Fibroblast of mammary gland (primary cell): ENCODE measurements at regions not wholly inside any gene's neighbourhood (a gene's known extent, or its start where the extent isn't known, plus 50 kb on each side); places are given as distances from the start of the nearest gene placed in this dataset.

ENCODE experiments used
- DNase-seq: peaks from one replicate; pipeline ENCODE4 v3.0.0-alpha.2; 2010; ENCODE audit warnings: low read depth
- H3K4me3 ChIP-seq: 2 replicates; pipeline ENCODE4 v1.5.1; 2011; ENCODE audit warnings: low read depth, mild to moderate bottlenecking, low read length, moderate library complexity; ENCODE audit not compliant: control insufficient read depth
- CTCF ChIP-seq: conservative IDR thresholded peaks from 2 replicates; pipeline ENCODE4 v1.5.1; 2011; ENCODE audit warnings: low read depth, low read length, inconsistent platforms; ENCODE audit not compliant: control insufficient read depth, insufficient read depth

- no peak for TF ChIP-seq CTCF
- no peak overlapping the region for H3K4me3 ChIP-seq
- peak; percentile 22 for DNase-seq
Measured at GRCh38 chr10:53325066-53325465, 552.5 kb upstream of the MBL2 start.

GRCh38 chr10:53315709-53316108 lies 543.1 kb upstream of the MBL2 start:
- DNase-seq: peak; percentile 1
- TF ChIP-seq CTCF: no peak

GRCh38 chr10:53314876-53315275 lies 542.3 kb upstream of the MBL2 start:
- H3K4me3 ChIP-seq: no peak overlapping the region
- DNase-seq: peak; percentile 78
- TF ChIP-seq CTCF: no peak

More at GRCh38 chr10:53315709-53316108, 543.1 kb upstream of the MBL2 start:
- H3K4me3 ChIP-seq: no peak overlapping the region

- no peak for DNase-seq
- H3K4me3 ChIP-seq: no peak overlapping the region
- TF ChIP-seq CTCF: no peak
Measured at GRCh38 chr10:53298443-53298842, 525.9 kb upstream of the MBL2 start.

- no peak for DNase-seq
- TF ChIP-seq CTCF: no peak
- no peak overlapping the region for H3K4me3 ChIP-seq
Measured at GRCh38 chr10:53284615-53285182, 512.1 kb upstream of the MBL2 start.

- TF ChIP-seq CTCF: no peak
Measured at GRCh38 chr10:53276797-53277196, 504.2 kb upstream of the MBL2 start.

GRCh38 chr10:53269482-53269881 lies 496.9 kb upstream of the MBL2 start:
- no peak overlapping the region for H3K4me3 ChIP-seq
- no peak for TF ChIP-seq CTCF
- no peak for DNase-seq

More at GRCh38 chr10:53276797-53277196, 504.2 kb upstream of the MBL2 start:
- no peak for DNase-seq
- H3K4me3 ChIP-seq: no peak overlapping the region
